ENCODE measurements at regions not wholly inside any gene's neighbourhood (a gene's known extent, or its start where the extent isn't known, plus 50 kb on each side); places are given as distances from the start of the nearest gene placed in this dataset.

DNA sequence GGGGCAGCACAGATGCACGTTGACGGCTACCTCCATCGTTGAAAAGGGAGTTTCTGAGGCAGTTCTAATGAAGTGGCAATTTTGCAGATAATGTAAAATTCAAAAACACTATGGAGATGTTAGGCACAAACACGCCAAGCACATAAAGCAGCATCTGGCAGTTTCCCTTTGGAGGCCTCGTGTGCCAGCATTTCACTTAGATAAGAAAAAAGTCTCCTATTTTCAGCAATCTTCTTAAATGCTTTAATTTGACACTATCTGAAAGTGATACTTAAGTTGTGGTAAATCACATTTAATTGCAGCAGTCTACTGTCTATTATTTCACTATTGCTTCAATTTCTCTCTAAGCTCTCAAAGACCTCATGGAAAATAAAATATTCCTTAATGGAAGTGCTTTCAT lies 125.3 kb upstream of the PROKR2 start:
- Histone ChIP-seq H3K36me3 (ENCODE audit: control insufficient read depth, insufficient read depth, low read length) (no peaks in the 10 kb centered on the region), H3K4me1 (ENCODE audit: control insufficient read depth, insufficient read depth, low read length) (no peaks in the 10 kb centered on the region), H3K27me3 (ENCODE audit: control insufficient read depth, insufficient read depth, low read length) (peaks cover 4% of the 10 kb centered on the region; the same call in 1 of the 2 replicates), H3K9me3 (ENCODE audit: control insufficient read depth, insufficient read depth, low read depth, low read length) (no peaks in the 10 kb centered on the region), H3K4me3 (ENCODE audit: low read depth in 2 of 2, low read length in 2 of 2) (no peak overlapping the region), H3K27ac (ENCODE audit: low read length) (no peak overlapping the region)
- intact Hi-C loops (cut with micrococcal nuclease; ENCODE audit: unreplicated experiment) = no loop called here
- ChIA-PET POLR2A (no interaction called here), CTCF (no interaction called here)
- no peak for DNase-seq (ENCODE audit: low read depth, low spot score)
- no TSS peak for BruUV-seq (replicated peaks)
- TF ChIP-seq, protein P1, sequence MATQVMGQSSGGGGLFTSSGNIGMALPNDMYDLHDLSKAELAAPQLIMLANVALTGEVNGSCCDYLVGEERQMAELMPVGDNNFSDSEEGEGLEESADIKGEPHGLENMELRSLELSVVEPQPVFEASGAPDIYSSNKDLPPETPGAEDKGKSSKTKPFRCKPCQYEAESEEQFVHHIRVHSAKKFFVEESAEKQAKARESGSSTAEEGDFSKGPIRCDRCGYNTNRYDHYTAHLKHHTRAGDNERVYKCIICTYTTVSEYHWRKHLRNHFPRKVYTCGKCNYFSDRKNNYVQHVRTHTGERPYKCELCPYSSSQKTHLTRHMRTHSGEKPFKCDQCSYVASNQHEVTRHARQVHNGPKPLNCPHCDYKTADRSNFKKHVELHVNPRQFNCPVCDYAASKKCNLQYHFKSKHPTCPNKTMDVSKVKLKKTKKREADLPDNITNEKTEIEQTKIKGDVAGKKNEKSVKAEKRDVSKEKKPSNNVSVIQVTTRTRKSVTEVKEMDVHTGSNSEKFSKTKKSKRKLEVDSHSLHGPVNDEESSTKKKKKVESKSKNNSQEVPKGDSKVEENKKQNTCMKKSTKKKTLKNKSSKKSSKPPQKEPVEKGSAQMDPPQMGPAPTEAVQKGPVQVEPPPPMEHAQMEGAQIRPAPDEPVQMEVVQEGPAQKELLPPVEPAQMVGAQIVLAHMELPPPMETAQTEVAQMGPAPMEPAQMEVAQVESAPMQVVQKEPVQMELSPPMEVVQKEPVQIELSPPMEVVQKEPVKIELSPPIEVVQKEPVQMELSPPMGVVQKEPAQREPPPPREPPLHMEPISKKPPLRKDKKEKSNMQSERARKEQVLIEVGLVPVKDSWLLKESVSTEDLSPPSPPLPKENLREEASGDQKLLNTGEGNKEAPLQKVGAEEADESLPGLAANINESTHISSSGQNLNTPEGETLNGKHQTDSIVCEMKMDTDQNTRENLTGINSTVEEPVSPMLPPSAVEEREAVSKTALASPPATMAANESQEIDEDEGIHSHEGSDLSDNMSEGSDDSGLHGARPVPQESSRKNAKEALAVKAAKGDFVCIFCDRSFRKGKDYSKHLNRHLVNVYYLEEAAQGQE (IDR thresholded peaks at IDR 0.05; ENCODE audit: insufficient read depth in 1 of 2, low read depth in 2 of 2, low read length in 1 of 2) = no peak
- TF ChIP-seq SIN3A (IDR thresholded peaks at IDR 0.05; ENCODE audit: borderline replicate concordance, insufficient read depth, low read depth, low read length) = no peak
- no peak for TF ChIP-seq TCF7L2 (IDR thresholded peaks at IDR 0.05; ENCODE audit: low read depth, low read length)
- no peak for TF ChIP-seq POLR2AphosphoS5 (IDR thresholded peaks at IDR 0.05; ENCODE audit: low read depth, low read length)
- no peak for ATAC-seq
- in situ Hi-C loops (cut with HindIII; ENCODE audit: low pct_unique_long_range_greater_than_20kb, low sequenced_read_pairs) = no loop called here

DNA sequence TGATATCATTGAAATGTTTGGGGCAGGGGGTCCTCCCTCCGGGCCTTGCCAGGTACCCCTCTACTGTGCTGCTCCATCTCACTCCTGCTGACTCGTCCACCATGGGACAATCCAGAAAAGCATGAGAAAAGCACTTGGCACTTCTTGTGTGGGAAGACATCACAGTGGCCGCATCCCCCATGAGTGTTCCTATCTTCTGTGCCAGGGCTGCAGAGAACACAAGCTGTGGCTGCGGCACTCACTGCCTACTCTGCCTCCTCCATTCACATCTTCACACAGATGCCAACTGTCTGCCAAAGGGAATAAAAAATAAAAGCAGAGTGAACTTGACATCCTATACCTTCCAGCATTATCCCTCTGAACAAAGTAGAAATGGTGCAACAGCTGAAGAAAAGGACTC lies 117.4 kb upstream of the PROKR2 start:
- no TSS peak for BruUV-seq (replicated peaks)
- ChIA-PET POLR2A (interaction anchor here (0.6 kb wide), 1 partner anchor 112 kb away, joined by 3 read pairs; no protein-coding TSS in a partner anchor), CTCF (no interaction called here)
- ATAC-seq (no peak), DNase-seq (ENCODE audit: low read depth, low spot score) (no peak)
- intact Hi-C loops (cut with micrococcal nuclease; ENCODE audit: unreplicated experiment) = no loop called here
- H3K4me1 ChIP-seq (ENCODE audit: control insufficient read depth, insufficient read depth, low read length) = no peaks in the 10 kb centered on the region
- H3K27ac ChIP-seq (ENCODE audit: low read length) = no peak overlapping the region
- H3K9me3 ChIP-seq (ENCODE audit: control insufficient read depth, insufficient read depth, low read depth, low read length) = no peaks in the 10 kb centered on the region
- no peaks in the 10 kb centered on the region for H3K36me3 ChIP-seq (ENCODE audit: control insufficient read depth, insufficient read depth, low read length)
- H3K4me3 ChIP-seq (ENCODE audit: low read depth in 2 of 2, low read length in 2 of 2) = no peak overlapping the region
- in situ Hi-C loops (cut with HindIII; ENCODE audit: low pct_unique_long_range_greater_than_20kb, low sequenced_read_pairs) = no loop called here
- H3K27me3 ChIP-seq (ENCODE audit: control insufficient read depth, insufficient read depth, low read length) = peaks cover 13% of the 10 kb centered on the region
- TF ChIP-seq TCF7L2 (IDR thresholded peaks at IDR 0.05; ENCODE audit: low read depth, low read length) (no peak), SIN3A (IDR thresholded peaks at IDR 0.05; ENCODE audit: borderline replicate concordance, insufficient read depth, low read depth, low read length) (no peak)
- TF ChIP-seq, protein P1 (IDR thresholded peaks at IDR 0.05; ENCODE audit: insufficient read depth in 1 of 2, low read depth in 2 of 2, low read length in 1 of 2) = no peak

GRCh38 chr20:5433352-5433751 lies 116.6 kb upstream of the PROKR2 start:
- no peaks in the 10 kb centered on the region for H3K36me3 ChIP-seq (ENCODE audit: control insufficient read depth, insufficient read depth, low read length)
- H3K27me3 ChIP-seq (ENCODE audit: control insufficient read depth, insufficient read depth, low read length) = peaks cover 13% of the 10 kb centered on the region
- CTCF ChIA-PET = no interaction called here
- no peaks in the 10 kb centered on the region for H3K9me3 ChIP-seq (ENCODE audit: control insufficient read depth, insufficient read depth, low read depth, low read length)
- ATAC-seq (no peak), DNase-seq (ENCODE audit: low read depth, low spot score) (no peak)
- intact Hi-C loops (cut with micrococcal nuclease; ENCODE audit: unreplicated experiment) = no loop called here
- no peak overlapping the region for H3K4me3 ChIP-seq (ENCODE audit: low read depth in 2 of 2, low read length in 2 of 2)
- TF ChIP-seq SIN3A (IDR thresholded peaks at IDR 0.05; ENCODE audit: borderline replicate concordance, insufficient read depth, low read depth, low read length) (no peak), POLR2AphosphoS5 (IDR thresholded peaks at IDR 0.05; ENCODE audit: low read depth, low read length) (no peak), TCF7L2 (IDR thresholded peaks at IDR 0.05; ENCODE audit: low read depth, low read length) (no peak)
- TF ChIP-seq, protein P1 (IDR thresholded peaks at IDR 0.05; ENCODE audit: insufficient read depth in 1 of 2, low read depth in 2 of 2, low read length in 1 of 2) = no peak
- BruUV-seq (replicated peaks) = no TSS peak
- in situ Hi-C loops (cut with HindIII; ENCODE audit: low pct_unique_long_range_greater_than_20kb, low sequenced_read_pairs) = no loop called here
- no peak overlapping the region for H3K27ac ChIP-seq (ENCODE audit: low read length)
- POLR2A ChIA-PET = no interaction called here
- H3K4me1 ChIP-seq (ENCODE audit: control insufficient read depth, insufficient read depth, low read length) = no peaks in the 10 kb centered on the region
